PC-9 (cell line): ENCODE measurements at regions not wholly inside any gene's neighbourhood (a gene's known extent, or its start where the extent isn't known, plus 50 kb on each side); places are given as distances from the start of the nearest gene placed in this dataset.
"Not testable (repeated sequence)": the region's sequence is repeated elsewhere in the genome, so short reads cannot be mapped to it uniquely, and the experiment has no call there.

Source experiments
- BruUV-seq: library from RNA; stranded (reverse); fragments of 400-500 nt; replicated peaks from 2 replicates; lab custom pipeline; 2021; lab: Mats Ljungman, UMichigan
- CTCF ChIA-PET: fragments of 300-600 bp; sonication (Branson Sonifier 250); formaldehyde crosslinking; loops from one replicate; lab custom pipeline; 2022; ENCODE audit warnings: antibody characterized with exemption; lab: Charles Lee
- POLR2A ChIA-PET: fragments of 300-600 bp; sonication (Branson Sonifier 250); formaldehyde crosslinking; loops from one replicate; lab custom pipeline; 2022; ENCODE audit warnings: antibody characterized with exemption; ENCODE audit not compliant: unreplicated experiment; lab: Charles Lee
- DNase-seq, 2 experiments: peaks; one replicate each; pipeline versions ENCODE4 v3.0.0 to v3.0.0-alpha.2; 2015 to 2022; ENCODE audit warnings: mixed read lengths in 1 of 2
- H2AFZ ChIP-seq: fragments of 200-600 bp; sonication (generic); 2 replicates; pipeline ENCODE4 v1.8.1; 2017; ENCODE audit warnings: antibody characterized with exemption
- H3F3A ChIP-seq: fragments of 200-600 bp; sonication (generic); 2 replicates; pipeline ENCODE4 v1.8.1; 2017; ENCODE audit warnings: antibody characterized with exemption, mild to moderate bottlenecking, low read depth; ENCODE audit not compliant: insufficient read depth
- H3K27ac ChIP-seq: fragments of 200-600 bp; sonication (generic); 2 replicates; pipeline ENCODE4 v1.6.1; 2016; ENCODE audit warnings: mixed run types
- H3K27me3 ChIP-seq: fragments of 200-600 bp; sonication (generic); 2 replicates; pipeline ENCODE4 v1.6.1; 2016; ENCODE audit warnings: low read depth, mixed run types; ENCODE audit not compliant: insufficient read depth
- H3K36me3 ChIP-seq: fragments of 200-600 bp; sonication (generic); 2 replicates; pipeline ENCODE4 v1.6.1; 2016; ENCODE audit warnings: low read depth, mixed run types
- H3K4me1 ChIP-seq: fragments of 200-600 bp; sonication (generic); replicated peaks from 2 replicates; pipeline ENCODE4 v1.6.1; 2016; ENCODE audit warnings: mixed run types; ENCODE audit not compliant: insufficient read depth
- H3K4me2 ChIP-seq: fragments of 200-600 bp; sonication (generic); 2 replicates; pipeline ENCODE4 v1.6.1; 2017; ENCODE audit warnings: mixed run types
- H3K4me3 ChIP-seq: fragments of 200-600 bp; sonication (generic); 2 replicates; pipeline ENCODE4 v1.6.1; 2016; ENCODE audit warnings: mixed run types
- H3K79me2 ChIP-seq: fragments of 200-600 bp; sonication (generic); 2 replicates; pipeline ENCODE4 v1.6.1; 2017; ENCODE audit warnings: low read depth, mixed run types
- H3K9me2 ChIP-seq: fragments of 200-600 bp; sonication (generic); 2 replicates; pipeline ENCODE4 v1.8.1; 2017; ENCODE audit warnings: mild to moderate bottlenecking; ENCODE audit not compliant: insufficient read depth
- H3K9me3 ChIP-seq: fragments of 200-600 bp; sonication (generic); 2 replicates; pipeline ENCODE4 v1.8.1; 2016; ENCODE audit warnings: low read depth; ENCODE audit not compliant: insufficient read depth
- H4K20me1 ChIP-seq: fragments of 200-600 bp; sonication (generic); 2 replicates; pipeline ENCODE4 v1.8.1; 2017; ENCODE audit not compliant: insufficient read depth
- EZH2 ChIP-seq: fragments of 200-600 bp; sonication (generic); IDR thresholded peaks from 2 replicates; pipeline ENCODE4 v1.8.0; 2017; ENCODE audit warnings: antibody characterized with exemption, low read depth
- intact Hi-C: fragments of 100-400 bp; cut with micrococcal nuclease; formaldehyde crosslinking; loops from one replicate; pipeline ENCODE4 v1.10.0; 2022; ENCODE audit not compliant: unreplicated experiment
- TF ChIP-seq, protein P1 (sequence below): fragments of 200-600 bp; sonication (generic); conservative IDR thresholded peaks from 2 replicates; pipeline ENCODE4 v1.6.1; 2017; ENCODE audit warnings: mixed run types, antibody characterized with exemption, mild to moderate bottlenecking, moderate library complexity

DNA sequence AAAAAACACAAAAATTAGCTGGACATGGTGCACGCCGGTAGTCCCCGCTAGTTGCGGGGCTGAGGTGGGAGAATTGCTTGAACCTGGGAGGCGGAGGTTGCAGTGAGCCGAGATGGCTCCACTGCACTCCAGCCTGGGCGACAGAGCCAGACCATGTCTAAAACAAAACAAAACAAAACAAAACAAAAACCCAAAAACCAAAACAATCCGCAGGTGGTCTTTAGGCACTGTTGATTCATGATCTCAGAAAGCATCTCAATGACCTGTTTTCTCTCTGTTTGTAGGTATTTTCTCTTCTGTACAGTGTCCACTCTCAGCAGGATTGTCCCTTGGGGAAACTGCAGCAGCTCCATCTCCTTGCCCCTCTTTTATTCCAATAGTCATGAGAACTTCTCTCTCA lies 74.9 kb upstream of the ADGRL2 start:
- no peak overlapping the region for H3K27ac ChIP-seq
- H4K20me1 ChIP-seq = no peaks in the 10 kb centered on the region
- peaks cover 10% of the 10 kb centered on the region for H3K4me1 ChIP-seq
- H3K4me2 ChIP-seq = no peak overlapping the region
- TF ChIP-seq, protein P1, sequence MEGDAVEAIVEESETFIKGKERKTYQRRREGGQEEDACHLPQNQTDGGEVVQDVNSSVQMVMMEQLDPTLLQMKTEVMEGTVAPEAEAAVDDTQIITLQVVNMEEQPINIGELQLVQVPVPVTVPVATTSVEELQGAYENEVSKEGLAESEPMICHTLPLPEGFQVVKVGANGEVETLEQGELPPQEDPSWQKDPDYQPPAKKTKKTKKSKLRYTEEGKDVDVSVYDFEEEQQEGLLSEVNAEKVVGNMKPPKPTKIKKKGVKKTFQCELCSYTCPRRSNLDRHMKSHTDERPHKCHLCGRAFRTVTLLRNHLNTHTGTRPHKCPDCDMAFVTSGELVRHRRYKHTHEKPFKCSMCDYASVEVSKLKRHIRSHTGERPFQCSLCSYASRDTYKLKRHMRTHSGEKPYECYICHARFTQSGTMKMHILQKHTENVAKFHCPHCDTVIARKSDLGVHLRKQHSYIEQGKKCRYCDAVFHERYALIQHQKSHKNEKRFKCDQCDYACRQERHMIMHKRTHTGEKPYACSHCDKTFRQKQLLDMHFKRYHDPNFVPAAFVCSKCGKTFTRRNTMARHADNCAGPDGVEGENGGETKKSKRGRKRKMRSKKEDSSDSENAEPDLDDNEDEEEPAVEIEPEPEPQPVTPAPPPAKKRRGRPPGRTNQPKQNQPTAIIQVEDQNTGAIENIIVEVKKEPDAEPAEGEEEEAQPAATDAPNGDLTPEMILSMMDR = no peak
- no peak for TF ChIP-seq EZH2
- intact Hi-C loops = no loop called here
- H3F3A ChIP-seq = 0 out of 2 replicates have a peak, but pooled peaks cover 4% of the 10 kb centered on the region
- H3K4me3 ChIP-seq = no peak overlapping the region
- no TSS peak for BruUV-seq
- DNase-seq = no peak
- H3K9me2 ChIP-seq = no peaks in the 10 kb centered on the region; the same call in 1 of the 2 replicates
- H3K79me2 ChIP-seq = no peaks in the 10 kb centered on the region
- CTCF ChIA-PET = no interaction called here
- H3K36me3 ChIP-seq = no peaks in the 10 kb centered on the region
- H3K27me3 ChIP-seq = no peaks in the 10 kb centered on the region
- no peak overlapping the region for H2AFZ ChIP-seq
- no peaks in the 10 kb centered on the region; the same call in 1 of the 2 replicates for H3K9me3 ChIP-seq
- POLR2A ChIA-PET = no interaction called here

DNA sequence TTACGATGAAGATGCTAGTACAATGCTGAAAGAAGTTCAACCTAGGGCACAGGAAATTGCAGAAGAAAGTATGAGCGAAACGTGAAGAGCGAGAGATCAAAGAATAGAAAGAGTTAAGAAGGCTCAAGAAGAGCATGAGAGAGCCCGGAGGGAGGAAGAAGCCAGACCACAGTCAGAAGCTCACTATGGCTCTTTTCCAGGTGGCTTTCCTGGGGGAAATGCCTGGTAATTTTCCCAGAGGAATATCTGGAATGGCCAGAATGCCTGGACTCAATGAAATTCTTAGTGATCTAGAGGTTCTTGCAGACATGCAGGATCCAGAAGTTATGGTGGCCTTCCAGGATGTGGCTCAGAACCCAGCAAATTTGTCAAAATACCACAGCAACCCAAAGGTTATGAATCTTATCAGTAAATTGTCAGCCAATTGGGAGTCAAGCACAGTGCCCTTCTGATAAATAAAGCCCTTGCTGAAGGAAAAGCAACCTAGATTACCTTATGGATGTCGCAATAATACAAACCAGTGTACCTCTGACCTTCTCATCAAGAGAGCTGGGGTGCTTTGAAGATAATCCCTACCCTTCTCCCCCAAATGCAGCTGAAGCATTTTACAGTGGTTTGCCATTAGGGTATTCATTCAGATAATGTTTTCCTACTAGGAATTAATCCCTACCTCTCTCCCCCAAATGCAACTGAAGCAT lies 78.0 kb upstream of the ADGRL2 start:
- intact Hi-C loops, H4K20me1 ChIP-seq, H3K9me2 ChIP-seq, H3K9me3 ChIP-seq, BruUV-seq, DNase-seq, H3K27me3 ChIP-seq, H3K36me3 ChIP-seq, H3K4me2 ChIP-seq, POLR2A ChIA-PET, CTCF ChIA-PET, H3K4me1 ChIP-seq, H3K79me2 ChIP-seq, H3F3A ChIP-seq, H3K27ac ChIP-seq, H2AFZ ChIP-seq, H3K4me3 ChIP-seq: not testable (repeated sequence)

DNA sequence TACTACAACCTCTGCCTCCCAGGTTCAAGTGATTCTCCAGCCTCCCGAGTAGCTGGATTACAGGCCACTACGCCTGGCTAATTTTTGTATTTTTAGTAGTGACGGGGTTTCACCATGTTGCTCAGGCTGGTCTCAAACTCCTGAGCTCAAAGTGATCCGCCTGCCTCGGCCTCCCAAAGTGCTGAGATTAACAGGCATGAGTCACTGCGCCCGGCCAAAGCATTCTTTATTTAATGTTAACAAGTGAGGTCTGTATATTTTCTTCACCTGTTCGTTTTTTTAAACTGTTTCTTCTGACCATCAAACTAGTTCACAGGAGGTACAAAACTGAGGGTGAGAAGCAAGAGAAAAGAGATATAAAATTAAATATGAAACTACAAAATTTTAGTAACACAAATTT lies 80.5 kb upstream of the ADGRL2 start:
- H4K20me1 ChIP-seq, BruUV-seq, POLR2A ChIA-PET, H3K4me3 ChIP-seq, H3K9me2 ChIP-seq, H3K79me2 ChIP-seq, H3K27me3 ChIP-seq, H3K27ac ChIP-seq, intact Hi-C loops, H3K4me1 ChIP-seq, H3K9me3 ChIP-seq, H2AFZ ChIP-seq, H3F3A ChIP-seq, H3K4me2 ChIP-seq, H3K36me3 ChIP-seq, CTCF ChIA-PET, DNase-seq: not testable (repeated sequence)

DNA sequence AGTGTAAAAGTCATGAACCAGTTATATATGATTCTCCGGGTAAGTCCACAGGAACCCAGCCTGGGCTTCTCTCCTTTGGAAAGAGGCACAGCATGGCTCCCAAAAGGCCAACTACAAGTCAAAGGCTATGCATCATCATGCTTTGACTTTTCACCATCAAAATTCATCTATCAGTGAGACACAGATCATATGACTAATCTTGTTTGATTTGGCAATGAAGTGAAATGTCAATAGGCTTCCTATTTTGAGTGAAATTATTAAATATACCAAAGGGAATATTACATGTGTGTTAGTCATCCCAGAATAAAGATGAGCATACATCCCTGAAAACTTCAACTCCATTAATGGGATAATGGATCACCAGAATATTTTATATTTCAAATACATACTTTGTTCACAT lies 83.5 kb upstream of the ADGRL2 start:
- H4K20me1 ChIP-seq = no peaks in the 10 kb centered on the region
- no peak overlapping the region for H3K4me2 ChIP-seq
- TF ChIP-seq EZH2 = no peak
- TF ChIP-seq, protein P1 = no peak
- H3K27ac ChIP-seq = peak overlapping the region; percentile 20; the same call in 1 of the 2 replicates
- intact Hi-C loops = no loop called here
- peak in 1 of 2 experiments; percentile 68 for DNase-seq
- H3K9me2 ChIP-seq = no peaks in the 10 kb centered on the region
- BruUV-seq = no TSS peak
- H3K9me3 ChIP-seq = no peaks in the 10 kb centered on the region
- POLR2A ChIA-PET = no interaction called here
- 0 out of 2 replicates have a peak, but pooled peaks cover 9% of the 10 kb centered on the region for H3K79me2 ChIP-seq
- H2AFZ ChIP-seq = no peak overlapping the region
- peaks cover 5% of the 10 kb centered on the region; the same call in 1 of the 2 replicates for H3K36me3 ChIP-seq
- H3K27me3 ChIP-seq = no peaks in the 10 kb centered on the region
- no peak overlapping the region for H3K4me3 ChIP-seq
- H3K4me1 ChIP-seq = peaks cover 10% of the 10 kb centered on the region
- CTCF ChIA-PET = no interaction called here
- peaks cover 5% of the 10 kb centered on the region; the same call in 1 of the 2 replicates for H3F3A ChIP-seq
